H1 (cell line): ENCODE measurements at regions not wholly inside any gene's neighbourhood (a gene's known extent, or its start where the extent isn't known, plus 50 kb on each side); places are given as distances from the start of the nearest gene placed in this dataset.

ENCODE experiments used
- CHD2 ChIP-seq: IDR thresholded peaks from 2 replicates; pipeline ENCODE4 v1.6.1; 2012; ENCODE audit warnings: low read length, improper control_type of control experiment
- CTCF ChIP-seq, 3 experiments: IDR thresholded peaks; 1 replicate in 2 of 3; 2 replicates in 1 of 3; pipeline versions ENCODE4 v1.5.1 to v1.6.1; 2011; ENCODE audit warnings: low read length in 3 of 3, mild to moderate bottlenecking in 3 of 3, inconsistent platforms in 2 of 3, low read depth in 1 of 3, moderate library complexity in 1 of 3; ENCODE audit not compliant: insufficient read depth in 1 of 3; ENCODE audit errors: control extremely low read depth in 1 of 3
- POLR2A ChIP-seq, 2 experiments: IDR thresholded peaks; 1 replicate in 1 of 2; 2 replicates in 1 of 2; pipeline ENCODE4 v1.6.1; 2011; ENCODE audit warnings: low read depth in 2 of 2, low read length in 2 of 2, mild to moderate bottlenecking in 2 of 2; ENCODE audit errors: control extremely low read depth in 1 of 2
- RAD21 ChIP-seq, 2 experiments: IDR thresholded peaks in 1 of 2; conservative IDR thresholded peaks in 1 of 2; 2 replicates each; pipeline ENCODE4 v1.6.1; 2011; ENCODE audit warnings: low read depth in 2 of 2, low read length in 2 of 2, improper control_type of control experiment in 1 of 2, inconsistent platforms in 1 of 2, mild to moderate bottlenecking in 1 of 2, moderate library complexity in 1 of 2
- TAF7 ChIP-seq: optimal IDR thresholded peaks from 2 replicates; pipeline ENCODE3; 2011; ENCODE audit warnings: low read depth, mild to moderate bottlenecking, inconsistent platforms, low read length, moderate library complexity, borderline replicate concordance
- TEAD4 ChIP-seq: IDR thresholded peaks from 2 replicates; pipeline ENCODE4 v1.6.1; 2012; ENCODE audit warnings: low read depth, low read length, inconsistent platforms, mixed read lengths
- YY1 ChIP-seq: IDR thresholded peaks from 2 replicates; pipeline ENCODE4 v1.6.1; 2011; ENCODE audit warnings: low read depth, mild to moderate bottlenecking, low read length
- TF ChIP-seq, protein P1 (sequence below): fragments of 300-600 bp; sonication (generic); IDR thresholded peaks from 2 replicates; pipeline ENCODE4 v1.7.1; 2012; ENCODE audit warnings: low read length, moderate library complexity, mild to moderate bottlenecking, inconsistent platforms; ENCODE audit not compliant: insufficient replicate concordance

- TF ChIP-seq CTCF (IDR thresholded peaks at IDR 0.05; ENCODE audit: control extremely low read depth in 1 of 3, insufficient read depth in 1 of 3, low read depth in 1 of 3, low read length in 3 of 3) (no peak), YY1 (no peak), POLR2A (IDR thresholded peaks at IDR 0.05; ENCODE audit: control extremely low read depth in 1 of 2, low read depth in 2 of 2, low read length in 2 of 2) (no peak), RAD21 (IDR thresholded peaks at IDR 0.05 in 1 of 2, conservative IDR thresholded peaks at IDR 0.05 in 1 of 2; ENCODE audit: low read depth in 2 of 2, low read length in 2 of 2) (no peak), TEAD4 (no peak), CHD2 (no peak), TAF7 (no peak)
- TF ChIP-seq, protein P1, sequence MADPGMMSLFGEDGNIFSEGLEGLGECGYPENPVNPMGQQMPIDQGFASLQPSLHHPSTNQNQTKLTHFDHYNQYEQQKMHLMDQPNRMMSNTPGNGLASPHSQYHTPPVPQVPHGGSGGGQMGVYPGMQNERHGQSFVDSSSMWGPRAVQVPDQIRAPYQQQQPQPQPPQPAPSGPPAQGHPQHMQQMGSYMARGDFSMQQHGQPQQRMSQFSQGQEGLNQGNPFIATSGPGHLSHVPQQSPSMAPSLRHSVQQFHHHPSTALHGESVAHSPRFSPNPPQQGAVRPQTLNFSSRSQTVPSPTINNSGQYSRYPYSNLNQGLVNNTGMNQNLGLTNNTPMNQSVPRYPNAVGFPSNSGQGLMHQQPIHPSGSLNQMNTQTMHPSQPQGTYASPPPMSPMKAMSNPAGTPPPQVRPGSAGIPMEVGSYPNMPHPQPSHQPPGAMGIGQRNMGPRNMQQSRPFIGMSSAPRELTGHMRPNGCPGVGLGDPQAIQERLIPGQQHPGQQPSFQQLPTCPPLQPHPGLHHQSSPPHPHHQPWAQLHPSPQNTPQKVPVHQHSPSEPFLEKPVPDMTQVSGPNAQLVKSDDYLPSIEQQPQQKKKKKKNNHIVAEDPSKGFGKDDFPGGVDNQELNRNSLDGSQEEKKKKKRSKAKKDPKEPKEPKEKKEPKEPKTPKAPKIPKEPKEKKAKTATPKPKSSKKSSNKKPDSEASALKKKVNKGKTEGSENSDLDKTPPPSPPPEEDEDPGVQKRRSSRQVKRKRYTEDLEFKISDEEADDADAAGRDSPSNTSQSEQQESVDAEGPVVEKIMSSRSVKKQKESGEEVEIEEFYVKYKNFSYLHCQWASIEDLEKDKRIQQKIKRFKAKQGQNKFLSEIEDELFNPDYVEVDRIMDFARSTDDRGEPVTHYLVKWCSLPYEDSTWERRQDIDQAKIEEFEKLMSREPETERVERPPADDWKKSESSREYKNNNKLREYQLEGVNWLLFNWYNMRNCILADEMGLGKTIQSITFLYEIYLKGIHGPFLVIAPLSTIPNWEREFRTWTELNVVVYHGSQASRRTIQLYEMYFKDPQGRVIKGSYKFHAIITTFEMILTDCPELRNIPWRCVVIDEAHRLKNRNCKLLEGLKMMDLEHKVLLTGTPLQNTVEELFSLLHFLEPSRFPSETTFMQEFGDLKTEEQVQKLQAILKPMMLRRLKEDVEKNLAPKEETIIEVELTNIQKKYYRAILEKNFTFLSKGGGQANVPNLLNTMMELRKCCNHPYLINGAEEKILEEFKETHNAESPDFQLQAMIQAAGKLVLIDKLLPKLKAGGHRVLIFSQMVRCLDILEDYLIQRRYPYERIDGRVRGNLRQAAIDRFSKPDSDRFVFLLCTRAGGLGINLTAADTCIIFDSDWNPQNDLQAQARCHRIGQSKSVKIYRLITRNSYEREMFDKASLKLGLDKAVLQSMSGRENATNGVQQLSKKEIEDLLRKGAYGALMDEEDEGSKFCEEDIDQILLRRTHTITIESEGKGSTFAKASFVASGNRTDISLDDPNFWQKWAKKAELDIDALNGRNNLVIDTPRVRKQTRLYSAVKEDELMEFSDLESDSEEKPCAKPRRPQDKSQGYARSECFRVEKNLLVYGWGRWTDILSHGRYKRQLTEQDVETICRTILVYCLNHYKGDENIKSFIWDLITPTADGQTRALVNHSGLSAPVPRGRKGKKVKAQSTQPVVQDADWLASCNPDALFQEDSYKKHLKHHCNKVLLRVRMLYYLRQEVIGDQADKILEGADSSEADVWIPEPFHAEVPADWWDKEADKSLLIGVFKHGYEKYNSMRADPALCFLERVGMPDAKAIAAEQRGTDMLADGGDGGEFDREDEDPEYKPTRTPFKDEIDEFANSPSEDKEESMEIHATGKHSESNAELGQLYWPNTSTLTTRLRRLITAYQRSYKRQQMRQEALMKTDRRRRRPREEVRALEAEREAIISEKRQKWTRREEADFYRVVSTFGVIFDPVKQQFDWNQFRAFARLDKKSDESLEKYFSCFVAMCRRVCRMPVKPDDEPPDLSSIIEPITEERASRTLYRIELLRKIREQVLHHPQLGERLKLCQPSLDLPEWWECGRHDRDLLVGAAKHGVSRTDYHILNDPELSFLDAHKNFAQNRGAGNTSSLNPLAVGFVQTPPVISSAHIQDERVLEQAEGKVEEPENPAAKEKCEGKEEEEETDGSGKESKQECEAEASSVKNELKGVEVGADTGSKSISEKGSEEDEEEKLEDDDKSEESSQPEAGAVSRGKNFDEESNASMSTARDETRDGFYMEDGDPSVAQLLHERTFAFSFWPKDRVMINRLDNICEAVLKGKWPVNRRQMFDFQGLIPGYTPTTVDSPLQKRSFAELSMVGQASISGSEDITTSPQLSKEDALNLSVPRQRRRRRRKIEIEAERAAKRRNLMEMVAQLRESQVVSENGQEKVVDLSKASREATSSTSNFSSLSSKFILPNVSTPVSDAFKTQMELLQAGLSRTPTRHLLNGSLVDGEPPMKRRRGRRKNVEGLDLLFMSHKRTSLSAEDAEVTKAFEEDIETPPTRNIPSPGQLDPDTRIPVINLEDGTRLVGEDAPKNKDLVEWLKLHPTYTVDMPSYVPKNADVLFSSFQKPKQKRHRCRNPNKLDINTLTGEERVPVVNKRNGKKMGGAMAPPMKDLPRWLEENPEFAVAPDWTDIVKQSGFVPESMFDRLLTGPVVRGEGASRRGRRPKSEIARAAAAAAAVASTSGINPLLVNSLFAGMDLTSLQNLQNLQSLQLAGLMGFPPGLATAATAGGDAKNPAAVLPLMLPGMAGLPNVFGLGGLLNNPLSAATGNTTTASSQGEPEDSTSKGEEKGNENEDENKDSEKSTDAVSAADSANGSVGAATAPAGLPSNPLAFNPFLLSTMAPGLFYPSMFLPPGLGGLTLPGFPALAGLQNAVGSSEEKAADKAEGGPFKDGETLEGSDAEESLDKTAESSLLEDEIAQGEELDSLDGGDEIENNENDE, result no peak
These were observed 893.7 kb upstream of the SLIT2 start for GRCh38 chr4:19358015-19358414.
